ENCODE measurements at regions not wholly inside any gene's neighbourhood (a gene's known extent, or its start where the extent isn't known, plus 50 kb on each side); places are given as distances from the start of the nearest gene placed in this dataset.
"Not testable (repeated sequence)": the region's sequence is repeated elsewhere in the genome, so short reads cannot be mapped to it uniquely, and the experiment has no call there.

- DNase-seq = not testable (repeated sequence)
Measured at GRCh38 chr4:67412153-67412712, 133.1 kb downstream of the CENPC start.

DNA sequence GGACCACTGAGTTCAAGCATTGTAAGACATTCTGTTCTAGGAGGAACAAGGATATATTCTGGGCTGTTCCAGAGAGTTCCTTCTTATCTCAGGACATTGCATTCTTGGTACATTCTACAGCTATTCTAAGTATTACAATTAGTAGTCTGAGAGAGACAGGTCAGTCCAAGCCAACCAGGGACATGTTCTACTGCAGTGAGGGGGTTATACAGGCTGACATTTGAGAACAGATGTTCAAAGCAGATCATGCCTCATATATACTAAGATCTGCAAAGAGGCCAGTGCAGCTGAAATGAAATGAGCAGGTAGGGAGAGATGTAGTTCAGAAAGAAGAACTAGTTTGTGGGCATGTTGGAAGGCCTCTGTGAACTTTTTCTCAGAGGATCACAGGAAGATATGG, 142.0 kb downstream of the CENPC start:
- DNase-seq = no peak

DNA sequence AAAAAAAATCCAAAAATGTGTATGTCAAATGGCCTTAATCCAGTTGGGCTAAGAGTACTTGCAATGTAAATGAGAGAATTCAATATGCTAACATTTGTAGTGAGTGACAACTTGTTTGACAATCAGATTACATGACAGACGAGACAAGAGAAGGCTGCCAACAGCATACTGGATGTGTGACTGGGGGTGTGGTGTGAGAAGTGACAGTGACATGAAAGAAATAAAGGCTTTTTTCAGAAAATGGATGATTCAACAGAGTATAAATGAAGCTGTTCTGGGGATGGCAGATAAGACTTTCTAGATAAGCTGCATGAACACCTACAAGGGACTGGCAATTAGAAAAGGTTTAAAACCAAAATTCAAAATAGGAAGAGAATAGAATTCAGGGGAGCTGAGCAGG, 143.4 kb downstream of the CENPC start:
- DNase-seq = no peak

DNA sequence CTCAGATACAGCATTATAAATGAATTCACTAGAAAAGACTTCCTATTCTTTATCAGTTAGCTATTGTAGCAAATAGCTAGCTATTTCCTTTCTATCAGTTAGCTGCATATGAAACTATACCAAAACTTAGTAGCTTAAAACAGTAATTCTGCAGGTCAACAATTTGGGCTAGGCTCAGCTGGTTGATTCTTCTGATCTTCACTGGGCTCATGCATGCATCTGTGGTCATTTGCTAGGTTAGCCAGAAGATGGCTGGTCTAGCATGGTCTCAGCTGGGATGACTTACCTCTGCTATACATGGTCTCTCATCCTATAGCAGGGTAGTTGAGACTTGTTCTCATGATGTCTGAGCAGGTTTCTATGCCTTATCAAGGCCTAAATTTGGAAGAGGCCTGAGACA, 147.4 kb downstream of the CENPC start:
- no peak for DNase-seq

DNA sequence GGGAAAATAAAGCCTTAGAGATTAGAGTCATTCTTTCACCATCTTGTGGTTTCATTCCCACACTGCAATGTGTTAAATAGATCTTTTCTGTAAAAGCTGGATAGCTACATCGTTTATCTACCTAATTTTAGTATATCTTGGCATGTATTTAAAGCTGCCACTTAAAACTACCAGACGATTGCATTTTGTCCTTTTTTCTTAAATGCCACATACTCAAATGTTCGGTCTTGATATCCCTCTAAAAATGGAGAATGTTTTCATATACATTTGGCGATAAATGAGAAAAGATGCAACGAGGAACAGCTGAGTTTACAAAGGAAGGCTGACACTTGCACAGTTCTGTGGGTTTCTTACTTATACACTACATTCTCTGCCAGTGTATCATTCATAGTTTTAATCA, 148.3 kb downstream of the CENPC start:
- DNase-seq = no peak

- DNase-seq = no peak
Measured at GRCh38 chr4:67396008-67396407, 149.3 kb downstream of the CENPC start.

DNA sequence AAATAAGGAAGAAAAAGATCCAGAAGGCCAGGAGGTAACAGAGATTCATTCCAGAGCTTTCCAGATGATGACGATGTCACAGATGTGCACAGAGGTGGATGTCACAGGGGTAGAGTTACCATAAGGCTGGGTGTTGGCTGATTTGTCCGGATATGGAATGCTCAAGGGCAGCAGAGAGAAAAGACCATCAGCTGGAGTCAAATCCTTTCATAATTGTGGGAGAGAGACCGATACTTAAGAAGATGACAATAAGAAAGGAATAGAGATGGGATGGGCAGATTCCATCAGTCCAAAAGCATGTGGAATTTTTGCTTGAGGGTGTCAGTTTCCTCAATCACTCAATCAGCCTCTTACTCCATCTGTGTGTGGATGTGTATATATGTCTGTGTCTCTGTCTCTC, 150.4 kb downstream of the CENPC start:
- no peak for DNase-seq

DNA sequence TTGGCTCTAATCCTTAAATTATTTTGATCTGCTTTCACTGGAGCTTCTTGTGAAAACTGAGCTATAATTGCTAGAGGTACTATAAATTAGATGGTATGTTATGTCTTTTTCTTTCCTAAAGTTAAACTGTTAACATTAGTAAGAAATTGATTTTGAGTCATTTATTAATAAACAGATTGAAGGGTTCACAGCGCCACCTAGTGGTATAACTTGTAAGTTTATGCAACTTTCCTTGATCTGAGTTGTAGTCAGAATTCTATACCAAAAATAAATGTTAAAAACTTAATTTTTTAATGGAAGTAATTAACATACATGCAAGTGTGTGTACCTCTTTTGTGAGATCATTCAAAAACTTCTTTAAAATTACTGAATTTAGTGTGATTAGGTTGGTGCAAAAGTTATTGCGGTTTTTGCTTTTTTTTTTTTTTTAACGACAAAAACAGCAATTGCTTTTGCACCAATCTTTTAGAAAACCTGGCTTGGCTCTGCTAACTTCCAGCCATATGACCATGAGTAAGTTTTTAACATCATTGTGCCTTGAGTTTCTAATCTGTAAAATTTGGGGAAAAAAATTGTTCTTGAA, 151.5 kb downstream of the CENPC start:
- DNase-seq = peak; percentile 26

DNA sequence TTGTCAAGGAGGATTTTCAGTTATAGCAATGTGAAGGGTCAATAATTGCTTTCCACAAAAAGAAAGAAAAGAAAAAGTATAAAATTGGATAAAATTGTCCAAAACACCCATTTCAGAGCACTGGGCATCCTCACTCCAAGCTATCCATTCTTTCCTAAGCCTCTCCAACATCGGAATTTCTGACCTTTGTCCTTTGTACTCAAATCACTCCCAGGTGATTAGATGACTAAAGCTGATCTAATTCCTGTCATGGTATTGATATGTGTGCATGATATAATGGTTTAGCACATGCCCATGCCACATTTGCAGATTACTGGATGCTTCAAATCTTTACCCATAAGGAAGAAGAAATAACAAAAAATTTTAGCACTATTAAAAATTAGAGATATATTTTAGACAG, 152.3 kb downstream of the CENPC start:
- no peak for DNase-seq

DNA sequence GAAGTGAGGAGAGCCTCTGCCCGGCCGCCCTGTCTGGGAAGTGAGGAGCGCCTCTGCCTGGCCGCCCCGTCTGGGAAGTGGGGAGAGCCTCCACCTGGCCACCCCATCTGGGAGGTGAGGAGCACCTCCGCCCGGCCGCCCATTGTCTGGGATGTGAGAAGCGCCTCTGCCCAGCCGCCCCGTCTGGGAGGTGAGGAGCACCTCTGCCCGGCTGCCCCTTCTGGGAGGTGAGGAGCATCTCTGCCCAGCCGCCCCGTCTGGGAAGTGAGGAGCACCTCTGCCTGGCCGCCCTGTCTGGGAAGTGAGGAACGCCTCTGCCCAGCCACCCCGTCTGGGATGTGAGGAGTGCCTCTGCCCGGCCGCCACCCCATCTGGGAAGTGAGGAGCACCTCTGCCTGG, 163.9 kb downstream of the CENPC start:
- not testable (repeated sequence) for DNase-seq

GRCh38 chr4:67380702-67381405, 164.4 kb downstream of the CENPC start:
- DNase-seq = not testable (repeated sequence)

GRCh38 chr4:67380154-67380553, 165.1 kb downstream of the CENPC start:
- no peak for DNase-seq

DNA sequence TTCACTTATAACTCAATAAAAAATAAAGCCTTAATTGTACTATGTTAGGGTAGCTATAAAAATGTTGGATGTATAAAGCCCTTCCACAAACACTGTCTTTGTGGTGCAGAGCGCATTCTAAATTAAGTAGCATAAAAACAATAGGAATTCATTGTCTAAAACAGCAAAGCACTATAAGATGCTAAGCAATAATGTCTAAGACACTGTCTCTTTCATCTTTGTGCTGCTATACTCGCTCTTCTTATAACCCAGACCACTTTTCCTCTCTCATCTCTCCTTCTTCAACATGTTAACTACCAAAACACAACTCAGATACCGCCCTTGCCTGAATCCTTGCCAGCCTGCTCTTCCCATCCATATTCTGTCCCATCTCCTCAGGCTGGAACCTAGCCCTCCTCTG, 170.0 kb downstream of the CENPC start:
- DNase-seq = no peak

- DNase-seq = no peak
Measured at GRCh38 chr4:67371615-67372014, 173.7 kb downstream of the CENPC start.

DNA sequence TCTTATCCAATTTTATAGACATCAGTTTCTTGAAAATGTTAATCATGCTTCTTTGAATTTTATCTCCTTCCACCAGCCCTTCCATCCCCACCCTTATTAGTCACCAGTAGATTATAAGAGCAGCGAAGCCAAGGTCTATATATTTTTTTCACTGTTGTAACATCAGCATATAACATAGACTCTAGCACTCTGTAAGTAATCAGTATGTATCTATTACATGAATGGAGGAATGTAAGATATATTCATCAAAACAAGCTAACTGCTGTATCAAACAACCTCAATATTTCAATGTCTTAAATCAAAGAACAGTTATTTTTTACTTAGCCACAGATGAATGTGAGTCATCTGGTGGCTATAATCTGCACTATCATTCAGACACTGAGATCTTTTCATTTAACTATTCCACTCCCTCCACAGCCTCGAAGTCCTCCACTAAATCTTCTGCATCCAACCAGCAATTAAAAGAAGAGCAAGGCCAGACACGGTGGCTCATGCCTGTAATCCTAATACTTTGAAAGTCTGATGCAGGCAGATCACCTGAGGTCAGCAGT, 178.9 kb downstream of the CENPC start:
- DNase-seq = no peak

GRCh38 chr4:67365661-67366245, 179.6 kb downstream of the CENPC start:
- no peak for DNase-seq

- DNase-seq = no peak
Measured at GRCh38 chr4:67355806-67356205, 189.5 kb downstream of the CENPC start.

DNA sequence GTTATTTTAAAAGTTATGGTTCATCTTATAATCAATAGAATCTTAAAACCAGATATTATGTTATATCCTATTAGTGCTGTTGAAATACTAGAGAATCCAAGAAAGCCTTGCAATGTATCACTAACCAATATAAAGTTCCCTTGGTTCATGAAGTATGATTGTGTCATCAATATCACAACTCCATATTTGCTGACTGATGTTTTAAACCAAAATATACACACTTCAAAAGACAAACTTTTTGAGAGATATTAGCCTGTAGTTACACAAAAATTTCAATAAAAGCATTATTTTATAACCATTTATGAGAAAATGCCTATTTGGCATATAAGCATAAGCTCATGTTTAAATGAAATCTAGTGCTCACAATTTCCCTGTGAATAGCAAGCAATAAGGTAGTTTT, 198.6 kb downstream of the CENPC start:
- no peak for DNase-seq

GRCh38 chr4:67344594-67345380, 200.5 kb downstream of the CENPC start:
- DNase-seq = no peak

- DNase-seq = no peak
Measured at GRCh38 chr4:67343199-67343598, 202.1 kb downstream of the CENPC start.

DNA sequence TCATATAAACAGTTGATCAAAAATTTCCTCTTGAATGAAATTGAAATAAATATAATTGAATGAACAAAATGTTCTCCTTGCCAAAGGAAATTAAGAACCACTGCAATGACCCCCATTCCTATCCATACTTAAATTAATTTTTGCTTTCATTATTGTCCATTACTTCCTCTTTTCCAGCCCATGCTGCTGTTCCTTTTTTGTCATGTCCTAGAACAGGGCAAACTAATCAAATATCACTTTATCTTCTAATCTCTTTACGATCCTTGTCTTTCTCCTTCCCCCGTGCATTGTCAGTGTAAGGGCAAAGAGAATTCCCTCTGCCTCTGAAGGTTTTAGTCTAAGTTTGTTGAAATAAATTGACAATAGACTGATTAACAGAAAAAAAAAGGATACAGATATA, 203.0 kb downstream of the CENPC start:
- no peak for DNase-seq

DNA sequence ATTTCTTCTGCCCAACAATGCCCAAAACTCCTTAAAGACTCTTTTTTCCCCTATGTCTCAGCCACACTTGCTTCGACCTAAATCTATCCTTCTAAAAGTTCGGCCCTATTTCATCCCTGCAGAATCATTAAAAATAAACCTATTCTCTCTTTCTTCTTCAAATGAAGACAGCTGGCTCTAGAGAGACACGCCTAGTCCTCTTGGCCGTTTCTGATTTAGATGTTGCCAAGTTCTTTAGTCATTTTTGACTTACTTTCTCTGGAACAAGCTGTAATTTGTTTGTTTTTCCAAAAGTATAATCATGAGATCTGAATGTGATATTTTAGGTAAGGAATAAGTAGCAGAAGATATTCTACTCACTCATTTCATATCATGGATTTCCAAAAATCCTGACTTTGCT, 211.6 kb downstream of the CENPC start:
- no peak for DNase-seq

DNA sequence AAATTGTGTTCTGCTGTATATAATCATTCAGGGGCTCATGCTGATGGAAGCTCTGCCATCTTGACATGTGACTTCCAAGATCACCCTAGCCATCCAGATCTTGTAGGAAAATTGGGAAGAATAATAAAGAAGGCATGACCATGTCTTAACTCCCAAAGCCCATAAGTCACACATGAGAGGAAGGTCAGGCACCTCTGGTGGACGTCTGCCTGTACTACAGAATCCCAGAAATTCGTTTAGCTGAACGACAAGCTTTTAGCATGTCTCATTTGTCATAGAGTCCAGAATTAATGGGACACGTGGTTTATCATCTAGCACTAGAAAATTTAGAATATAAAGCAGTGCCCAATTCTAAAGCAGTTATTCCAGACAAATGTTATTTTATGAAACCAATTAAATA, 212.7 kb downstream of the CENPC start:
- DNase-seq = no peak

All from fibroblast of skin of right biceps (primary cell).